ENCODE measurements at regions not wholly inside any gene's neighbourhood (a gene's known extent, or its start where the extent isn't known, plus 50 kb on each side); places are given as distances from the start of the nearest gene placed in this dataset.

DNA sequence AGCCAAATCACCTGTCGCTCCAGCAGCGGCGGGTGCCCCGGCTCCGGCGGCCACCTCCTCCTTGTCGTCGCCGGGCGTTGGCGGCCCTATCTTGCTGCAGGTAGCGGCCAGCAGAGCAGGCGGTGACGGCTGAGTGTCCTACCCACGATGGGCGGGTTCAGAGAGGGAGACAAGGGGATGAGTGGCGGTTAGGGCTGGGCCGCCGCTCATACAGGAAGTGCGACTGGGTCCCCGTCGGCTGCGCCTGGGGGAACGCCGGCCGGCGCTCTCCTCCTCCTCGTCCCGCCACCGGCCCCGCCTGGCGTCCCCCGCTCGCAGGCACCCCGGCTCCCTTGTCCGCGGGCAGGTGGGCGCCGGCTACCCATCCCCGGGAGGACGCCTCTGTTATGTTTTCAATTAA lies 1692.0 kb downstream of the SLITRK5 start:
- TF ChIP-seq POLR2AphosphoS5 (IDR thresholded peaks at IDR 0.05; ENCODE audit: insufficient read depth in 1 of 2, low read depth in 1 of 2) (no peak), POLR2A (IDR thresholded peaks at IDR 0.05) (no peak)
- TF ChIP-seq, protein P1, sequence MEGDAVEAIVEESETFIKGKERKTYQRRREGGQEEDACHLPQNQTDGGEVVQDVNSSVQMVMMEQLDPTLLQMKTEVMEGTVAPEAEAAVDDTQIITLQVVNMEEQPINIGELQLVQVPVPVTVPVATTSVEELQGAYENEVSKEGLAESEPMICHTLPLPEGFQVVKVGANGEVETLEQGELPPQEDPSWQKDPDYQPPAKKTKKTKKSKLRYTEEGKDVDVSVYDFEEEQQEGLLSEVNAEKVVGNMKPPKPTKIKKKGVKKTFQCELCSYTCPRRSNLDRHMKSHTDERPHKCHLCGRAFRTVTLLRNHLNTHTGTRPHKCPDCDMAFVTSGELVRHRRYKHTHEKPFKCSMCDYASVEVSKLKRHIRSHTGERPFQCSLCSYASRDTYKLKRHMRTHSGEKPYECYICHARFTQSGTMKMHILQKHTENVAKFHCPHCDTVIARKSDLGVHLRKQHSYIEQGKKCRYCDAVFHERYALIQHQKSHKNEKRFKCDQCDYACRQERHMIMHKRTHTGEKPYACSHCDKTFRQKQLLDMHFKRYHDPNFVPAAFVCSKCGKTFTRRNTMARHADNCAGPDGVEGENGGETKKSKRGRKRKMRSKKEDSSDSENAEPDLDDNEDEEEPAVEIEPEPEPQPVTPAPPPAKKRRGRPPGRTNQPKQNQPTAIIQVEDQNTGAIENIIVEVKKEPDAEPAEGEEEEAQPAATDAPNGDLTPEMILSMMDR (IDR thresholded peaks at IDR 0.05), result no peak

All from vagina (tissue), 2 donors.